ENCODE measurements at regions not wholly inside any gene's neighbourhood (a gene's known extent, or its start where the extent isn't known, plus 50 kb on each side); places are given as distances from the start of the nearest gene placed in this dataset.

- no peak for DNase-seq (ENCODE audit: low spot score)
Observed at GRCh38 chr14:62280366-62280765, 518.1 kb downstream of the SNAPC1 start.

DNA sequence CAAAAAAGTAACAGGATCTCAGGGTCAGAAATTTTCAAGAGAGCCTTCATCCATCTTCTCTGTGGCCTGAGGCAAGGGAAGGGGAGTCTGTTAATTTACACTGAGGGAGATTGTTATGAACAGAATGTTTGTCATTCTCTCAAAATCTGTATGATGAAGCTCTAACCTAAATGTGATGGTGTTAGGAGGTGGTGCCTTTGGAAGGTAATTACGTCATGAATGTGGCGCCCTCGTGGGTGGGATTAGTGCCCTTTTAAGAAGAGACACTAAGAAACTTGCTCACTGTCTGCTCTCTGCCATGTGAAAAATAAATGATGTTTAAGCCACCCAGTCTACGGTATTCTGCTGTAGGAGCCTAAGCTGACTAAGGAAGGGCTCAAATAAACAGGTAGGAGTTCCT is 521.6 kb downstream of the SNAPC1 start:
- DNase-seq (ENCODE audit: low spot score), result no peak

GRCh38 chr14:62289471-62289870 is 527.3 kb downstream of the SNAPC1 start:
- DNase-seq (ENCODE audit: low spot score), result no peak

- DNase-seq (ENCODE audit: low spot score), result no peak
Observed at GRCh38 chr14:62301080-62301479, 538.9 kb downstream of the SNAPC1 start.

- no peak for DNase-seq (ENCODE audit: low spot score)
Observed at GRCh38 chr14:62301911-62302310, 539.7 kb downstream of the SNAPC1 start.

DNA sequence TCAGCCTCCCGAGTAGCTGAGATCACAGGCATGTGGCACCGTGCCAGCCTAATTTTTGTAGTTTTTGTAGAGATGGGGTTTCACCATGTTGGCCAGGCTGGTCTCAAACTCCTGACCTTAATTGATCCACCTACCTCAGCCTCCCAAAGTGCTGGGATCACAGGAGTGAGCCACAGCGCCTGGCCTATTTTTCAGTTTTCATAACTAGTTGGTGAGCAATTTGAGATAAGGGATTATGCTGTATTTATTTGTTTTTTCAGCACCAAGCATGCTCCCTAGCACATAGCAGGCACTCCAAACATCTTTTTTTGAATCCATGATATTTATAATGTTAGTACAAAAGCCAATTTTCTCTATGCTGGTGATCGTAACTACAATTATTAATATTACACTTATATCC is 541.2 kb downstream of the SNAPC1 start:
- DNase-seq (ENCODE audit: low spot score), result no peak

GRCh38 chr14:62304257-62304656 is 542.0 kb downstream of the SNAPC1 start:
- no peak for DNase-seq (ENCODE audit: low spot score)

DNA sequence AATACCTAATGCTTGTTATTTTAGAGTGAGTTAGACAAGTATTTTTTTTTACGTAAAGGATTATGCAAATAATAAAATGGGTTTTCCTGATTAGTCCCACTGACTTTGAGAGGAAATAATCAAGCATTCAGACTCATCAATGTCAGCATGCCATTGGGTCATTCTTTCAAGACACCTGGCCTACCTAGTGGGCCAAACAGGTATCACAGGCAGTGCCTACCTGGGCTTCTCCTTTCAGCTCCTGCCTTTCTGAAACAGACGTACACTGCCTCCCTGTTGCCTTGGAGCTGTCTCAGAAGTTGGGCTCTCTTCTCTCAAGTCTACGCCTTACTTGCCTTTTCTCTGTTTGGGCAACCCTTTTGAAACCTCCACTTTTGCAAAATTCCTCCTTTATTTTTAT is 545.6 kb downstream of the SNAPC1 start:
- no peak for DNase-seq (ENCODE audit: low spot score)

DNA sequence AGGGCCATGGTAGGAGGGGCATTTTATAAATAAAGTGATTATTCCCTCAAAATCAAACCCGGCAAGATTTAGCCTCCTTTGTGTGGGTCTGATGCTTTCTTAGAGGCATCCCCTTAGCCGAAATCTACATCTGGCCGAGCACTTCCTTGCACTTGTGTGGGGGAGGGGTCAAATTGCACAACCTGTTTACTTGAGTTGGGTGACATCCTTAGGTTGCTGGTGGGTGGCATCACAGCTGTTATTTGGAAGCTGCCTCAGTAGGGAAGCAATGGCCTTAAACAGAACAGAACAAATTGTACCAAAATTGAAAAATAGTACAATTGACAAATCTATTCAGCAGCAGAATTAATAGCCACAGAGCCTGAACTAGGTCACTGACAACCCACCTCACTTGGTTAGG is 546.1 kb downstream of the SNAPC1 start:
- no peak for DNase-seq (ENCODE audit: low spot score)

- DNase-seq (ENCODE audit: low spot score), result no peak
Observed at GRCh38 chr14:62308891-62309290, 546.7 kb downstream of the SNAPC1 start.

- no peak for DNase-seq (ENCODE audit: low spot score)
Observed at GRCh38 chr14:62313212-62313611, 551.0 kb downstream of the SNAPC1 start.

DNA sequence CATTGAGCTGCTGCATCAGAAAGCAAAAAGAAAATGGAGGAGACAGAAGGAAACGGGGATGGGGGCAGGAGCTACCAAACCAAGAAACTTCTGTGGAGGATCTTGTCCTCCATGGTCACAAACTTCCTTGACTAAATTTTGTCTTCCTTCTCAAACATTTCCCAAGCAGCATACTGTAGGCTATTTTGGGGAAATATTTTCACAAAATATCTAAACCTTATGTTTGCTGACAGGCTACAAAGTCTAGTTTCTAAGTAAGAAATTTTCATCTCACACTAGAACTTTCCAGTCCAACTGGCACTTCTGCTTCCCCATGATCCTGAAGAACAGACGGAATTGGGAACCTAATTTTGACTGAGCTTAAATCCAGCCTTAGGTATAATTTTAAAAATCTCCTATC is 552.0 kb downstream of the SNAPC1 start:
- no peak for DNase-seq (ENCODE audit: low spot score)

- no peak for DNase-seq (ENCODE audit: low spot score)
Observed at GRCh38 chr14:62314871-62315270, 552.7 kb downstream of the SNAPC1 start.

GRCh38 chr14:62315631-62316030 is 553.4 kb downstream of the SNAPC1 start:
- DNase-seq (ENCODE audit: low spot score), result no peak

GRCh38 chr14:62322216-62322615 is 560.0 kb downstream of the SNAPC1 start:
- DNase-seq (ENCODE audit: low spot score), result no peak

- DNase-seq (ENCODE audit: low spot score), result no peak
Observed at GRCh38 chr14:62329427-62329826, 567.2 kb downstream of the SNAPC1 start.

DNA sequence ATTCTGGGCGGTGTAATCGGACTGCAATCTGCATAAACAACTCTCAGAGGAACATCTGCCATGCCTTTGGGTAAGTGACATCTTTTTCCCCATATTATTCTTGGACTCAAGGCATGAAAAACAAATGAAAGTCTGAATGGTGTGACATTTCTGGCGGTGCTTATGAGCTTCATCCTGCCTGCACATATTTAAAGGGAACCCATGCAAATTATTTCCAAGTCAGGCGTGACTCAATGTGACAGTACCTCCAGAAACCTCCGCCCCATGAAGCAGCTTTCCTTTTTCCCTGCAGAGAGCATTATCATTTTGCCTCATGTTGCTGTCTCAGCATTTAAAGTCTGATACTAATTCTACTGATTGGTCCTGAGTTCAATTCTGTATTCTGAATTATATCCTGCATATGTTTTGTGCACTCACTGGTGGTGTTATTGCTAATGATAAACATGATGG is 585.4 kb downstream of the SNAPC1 start:
- no peak for DNase-seq (ENCODE audit: low spot score)

- DNase-seq (ENCODE audit: low spot score), result no peak
Observed at GRCh38 chr14:62357362-62357761, 595.1 kb downstream of the SNAPC1 start.

GRCh38 chr14:62364161-62364560 is 601.9 kb downstream of the SNAPC1 start:
- DNase-seq (ENCODE audit: low spot score), result no peak

DNA sequence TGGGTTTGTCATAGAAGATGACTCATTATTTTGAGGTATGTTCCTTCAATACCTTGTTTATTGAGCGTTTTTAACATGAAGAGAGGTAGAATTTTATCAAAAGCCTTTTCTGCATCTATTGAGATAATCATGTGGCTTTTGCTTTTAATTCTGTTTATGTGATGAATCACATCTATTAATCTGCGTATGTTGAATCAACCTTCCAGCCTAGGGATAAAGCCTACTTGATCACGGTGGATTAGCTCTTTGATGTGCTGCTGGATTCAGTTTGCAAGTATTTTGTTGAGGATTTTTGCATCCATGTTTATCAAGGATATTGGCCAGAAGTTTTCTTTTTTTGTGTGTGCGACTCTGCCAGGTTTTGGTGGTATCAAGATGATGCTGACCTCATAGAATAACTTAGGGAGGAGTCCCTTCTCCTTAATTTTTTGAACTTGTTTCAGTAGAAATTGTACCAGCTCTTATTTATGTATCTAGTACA is 602.6 kb downstream of the SNAPC1 start:
- no peak for DNase-seq (ENCODE audit: low spot score)

- no peak for DNase-seq (ENCODE audit: low spot score)
Observed at GRCh38 chr14:62369919-62370560, 607.8 kb downstream of the SNAPC1 start.

DNA sequence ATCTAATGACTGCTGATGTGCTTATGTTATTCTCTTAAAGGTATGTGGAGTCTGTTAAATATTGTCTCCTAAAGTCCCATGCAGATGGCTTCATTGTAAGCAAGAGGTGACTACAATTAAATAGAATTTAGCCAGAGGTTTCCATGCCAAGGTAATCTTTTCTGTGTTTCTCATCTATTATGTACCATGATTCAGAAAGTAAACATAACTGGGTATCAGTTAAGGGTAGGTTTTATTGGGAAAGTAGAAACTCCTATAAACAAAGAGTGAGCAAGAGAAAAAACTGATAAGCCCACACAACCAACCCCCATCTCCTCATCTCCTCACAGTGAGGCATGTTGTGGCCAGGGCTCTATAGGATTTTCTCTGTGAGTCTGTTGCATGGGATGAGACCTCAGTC is 611.7 kb downstream of the SNAPC1 start:
- no peak for DNase-seq (ENCODE audit: low spot score)

GRCh38 chr14:62378057-62378456 is 615.8 kb downstream of the SNAPC1 start:
- no peak for DNase-seq (ENCODE audit: low spot score)

DNA sequence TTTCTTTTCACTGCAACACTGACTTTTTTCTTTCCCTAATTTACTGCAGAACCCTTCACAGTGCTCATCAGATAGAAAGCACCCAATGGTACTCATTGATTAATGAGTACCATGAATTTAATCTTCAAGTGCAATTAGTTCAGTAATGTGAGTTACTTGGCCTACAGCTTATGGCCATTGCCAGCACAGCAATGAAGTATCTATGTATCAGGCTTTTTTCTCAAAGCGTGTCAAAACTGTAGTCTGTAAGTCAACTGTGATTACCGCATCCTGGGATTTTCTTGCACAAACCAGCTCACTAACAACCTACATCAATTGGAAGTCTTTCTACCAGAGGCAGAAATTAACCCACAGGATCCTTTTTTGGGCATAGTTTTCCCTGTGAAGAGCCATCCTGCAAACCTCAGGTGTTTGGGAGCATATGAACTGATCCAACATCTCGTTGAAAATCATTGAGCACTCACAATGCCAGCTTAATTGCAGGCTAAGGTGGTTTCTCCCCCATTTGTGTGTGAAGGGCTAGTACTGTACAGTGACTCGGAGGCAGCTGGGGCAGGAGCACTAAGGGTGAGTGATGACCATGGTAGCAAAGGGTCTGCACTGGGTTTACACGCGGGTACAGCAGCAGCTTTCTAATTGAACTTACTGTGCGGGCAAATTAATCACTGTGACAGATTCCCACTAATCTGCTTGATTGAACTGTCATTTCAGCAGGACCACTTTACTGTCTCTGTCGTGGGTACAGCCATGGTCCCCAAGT is 619.3 kb downstream of the SNAPC1 start:
- no peak for DNase-seq (ENCODE audit: low spot score)
